ENCODE measurements at regions not wholly inside any gene's neighbourhood (a gene's known extent, or its start where the extent isn't known, plus 50 kb on each side); places are given as distances from the start of the nearest gene placed in this dataset.

GRCh38 chr19:29021232-29021916 lies 191.6 kb downstream of the UQCRFS1 start:
- Histone ChIP-seq H3K36me3 (ENCODE audit: insufficient read depth) (no peaks in the 10 kb centered on the region), H3K27ac (ENCODE audit: low read depth) (no peak overlapping the region), H3K4me3 (ENCODE audit: low read depth, low read length) (no peak overlapping the region), H3K4me1 (ENCODE audit: insufficient read depth) (no peaks in the 10 kb centered on the region)
- DNase-seq (ENCODE audit: extremely low spot score), result no peak
- 82% methylated on average over 16 of the region's 16 CpGs for WGBS

DNA sequence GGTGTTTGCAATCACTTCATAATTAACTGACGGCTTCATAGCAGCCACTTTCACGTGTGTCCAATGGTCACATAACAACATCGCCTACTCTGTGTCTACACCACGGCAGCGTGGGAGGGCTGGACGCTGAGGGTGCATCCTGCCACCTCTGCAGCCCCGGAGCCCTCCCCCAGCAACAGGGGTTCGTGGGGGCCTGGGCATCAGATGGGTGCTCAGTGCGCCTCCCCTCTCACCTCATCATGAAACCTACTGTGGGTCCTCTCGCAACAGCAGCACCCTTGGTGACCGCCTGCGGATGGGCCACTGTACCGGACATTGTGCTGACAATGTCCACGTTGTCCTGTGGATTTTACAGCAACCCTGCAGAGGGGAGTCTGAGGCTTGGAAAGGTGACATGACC lies 193.5 kb downstream of the UQCRFS1 start:
- no peak for DNase-seq (ENCODE audit: extremely low spot score)
- H3K4me3 ChIP-seq (ENCODE audit: low read depth, low read length), result no peak overlapping the region
- no peaks in the 10 kb centered on the region for H3K4me1 ChIP-seq (ENCODE audit: insufficient read depth)
- H3K36me3 ChIP-seq (ENCODE audit: insufficient read depth), result no peaks in the 10 kb centered on the region
- no peak overlapping the region for H3K27ac ChIP-seq (ENCODE audit: low read depth)
- 84% methylated on average over 14 of the region's 14 CpGs for WGBS

GRCh38 chr19:29018542-29018941 lies 194.4 kb downstream of the UQCRFS1 start:
- Histone ChIP-seq H3K27ac (ENCODE audit: low read depth) (no peak overlapping the region), H3K4me1 (ENCODE audit: insufficient read depth) (no peaks in the 10 kb centered on the region), H3K36me3 (ENCODE audit: insufficient read depth) (no peaks in the 10 kb centered on the region), H3K4me3 (ENCODE audit: low read depth, low read length) (no peak overlapping the region)
- 69% methylated on average over 3 of the region's 3 CpGs for WGBS
- DNase-seq (ENCODE audit: extremely low spot score), result no peak

DNA sequence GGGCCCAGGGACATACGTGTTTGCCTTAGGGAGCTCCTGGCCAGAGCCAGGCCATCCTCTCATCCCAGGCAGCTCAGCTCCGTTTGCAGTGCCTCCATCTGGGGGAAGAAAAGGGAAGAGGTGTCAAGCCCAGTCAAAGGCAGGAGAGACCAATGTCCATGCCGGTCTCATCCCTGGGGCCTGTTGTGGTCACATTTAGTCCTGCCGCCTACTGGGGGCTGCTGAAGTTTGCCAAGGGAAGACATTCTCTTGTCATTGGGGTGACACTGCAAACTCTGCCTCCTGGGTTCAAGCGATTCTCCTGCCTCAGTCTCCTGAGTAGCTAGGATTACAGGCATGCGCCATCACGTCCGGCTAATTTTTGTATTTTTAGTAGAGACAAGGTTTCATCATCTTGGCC lies 195.2 kb downstream of the UQCRFS1 start:
- 82% methylated on average over 8 of the region's 8 CpGs for WGBS
- H3K27ac ChIP-seq (ENCODE audit: low read depth), result no peak overlapping the region
- H3K36me3 ChIP-seq (ENCODE audit: insufficient read depth), result no peaks in the 10 kb centered on the region
- no peak overlapping the region for H3K4me3 ChIP-seq (ENCODE audit: low read depth, low read length)
- no peaks in the 10 kb centered on the region for H3K4me1 ChIP-seq (ENCODE audit: insufficient read depth)
- DNase-seq (ENCODE audit: extremely low spot score), result no peak

GRCh38 chr19:29016926-29017760 lies 195.8 kb downstream of the UQCRFS1 start:
- Histone ChIP-seq H3K27ac (ENCODE audit: low read depth) (no peak overlapping the region), H3K36me3 (ENCODE audit: insufficient read depth) (no peaks in the 10 kb centered on the region), H3K4me1 (ENCODE audit: insufficient read depth) (no peaks in the 10 kb centered on the region), H3K4me3 (ENCODE audit: low read depth, low read length) (no peak overlapping the region)
- no peak for DNase-seq (ENCODE audit: extremely low spot score)
- 56% methylated on average over 11 of the region's 11 CpGs for WGBS

GRCh38 chr19:29016353-29016752 lies 196.6 kb downstream of the UQCRFS1 start:
- DNase-seq (ENCODE audit: extremely low spot score), result no peak
- 85% methylated on average over 2 of the region's 2 CpGs for WGBS

DNA sequence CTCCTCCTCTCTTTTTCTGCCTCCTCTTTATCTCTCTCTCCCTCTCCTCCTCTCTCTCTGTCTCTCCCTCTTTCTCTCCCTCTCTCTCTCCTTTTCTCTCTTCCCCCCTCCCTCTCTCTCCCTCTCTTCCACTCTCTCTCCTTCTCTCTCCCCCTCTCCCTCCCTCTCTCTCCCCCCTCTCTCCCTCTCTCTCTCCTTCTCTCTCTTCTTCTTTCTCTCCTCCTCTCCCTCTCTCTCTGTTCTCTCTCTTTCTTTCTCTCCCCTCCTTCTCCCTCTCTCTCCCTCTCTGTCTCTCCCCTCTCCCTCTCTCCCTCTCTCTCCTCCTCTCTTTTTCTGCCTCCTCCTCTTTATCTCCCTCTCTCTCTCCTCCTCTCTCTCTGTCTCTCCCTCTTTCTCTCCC lies 197.4 kb downstream of the UQCRFS1 start:
- no peak overlapping the region for H3K4me3 ChIP-seq (ENCODE audit: low read depth, low read length)
- no peaks in the 10 kb centered on the region for H3K36me3 ChIP-seq (ENCODE audit: insufficient read depth)
- no peaks in the 10 kb centered on the region for H3K4me1 ChIP-seq (ENCODE audit: insufficient read depth)
- no peak overlapping the region for H3K27ac ChIP-seq (ENCODE audit: low read depth)
- DNase-seq (ENCODE audit: extremely low spot score), result no peak

More at GRCh38 chr19:29016353-29016752, 196.6 kb downstream of the UQCRFS1 start:
- no peak overlapping the region for H3K27ac ChIP-seq (ENCODE audit: low read depth)
- H3K36me3 ChIP-seq (ENCODE audit: insufficient read depth), result no peaks in the 10 kb centered on the region
- H3K4me1 ChIP-seq (ENCODE audit: insufficient read depth), result no peaks in the 10 kb centered on the region
- H3K4me3 ChIP-seq (ENCODE audit: low read depth, low read length), result no peak overlapping the region

- Histone ChIP-seq H3K27ac (ENCODE audit: low read depth) (no peak overlapping the region), H3K4me3 (ENCODE audit: low read depth, low read length) (no peak overlapping the region), H3K36me3 (ENCODE audit: insufficient read depth) (no peaks in the 10 kb centered on the region), H3K4me1 (ENCODE audit: insufficient read depth) (no peaks in the 10 kb centered on the region)
- DNase-seq (ENCODE audit: extremely low spot score), result no peak
- 71% methylated on average over 14 of the region's 14 CpGs for WGBS
These were observed 198.0 kb downstream of the UQCRFS1 start for GRCh38 chr19:29014857-29015436.

DNA sequence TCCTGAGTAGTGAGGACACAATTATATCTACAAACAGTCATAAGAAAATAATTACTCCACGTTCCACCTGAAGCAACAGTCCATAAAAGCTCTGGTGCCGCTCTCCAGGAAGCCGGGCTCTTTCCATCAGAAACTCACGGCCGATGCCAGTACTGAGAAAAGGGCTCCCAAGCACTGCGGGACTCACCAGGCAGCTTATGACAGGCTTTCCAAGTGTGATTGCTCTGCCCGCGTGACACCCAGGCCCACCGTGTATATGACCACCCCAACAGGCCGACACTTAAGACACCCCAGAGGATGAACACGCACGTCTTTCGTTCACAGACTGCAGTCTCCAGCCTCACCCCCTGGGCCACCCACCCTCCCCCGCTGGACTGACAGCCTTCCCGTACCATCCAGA lies 199.0 kb downstream of the UQCRFS1 start:
- no peak for DNase-seq (ENCODE audit: extremely low spot score)
- H3K36me3 ChIP-seq (ENCODE audit: insufficient read depth), result no peaks in the 10 kb centered on the region
- WGBS, result 74% methylated on average over 15 of the region's 15 CpGs
- no peaks in the 10 kb centered on the region for H3K4me1 ChIP-seq (ENCODE audit: insufficient read depth)
- H3K4me3 ChIP-seq (ENCODE audit: low read depth, low read length), result no peak overlapping the region
- no peak overlapping the region for H3K27ac ChIP-seq (ENCODE audit: low read depth)

- WGBS, result 60% methylated on average over 10 of the region's 10 CpGs
These were observed 199.6 kb downstream of the UQCRFS1 start for GRCh38 chr19:29013325-29013724.

DNA sequence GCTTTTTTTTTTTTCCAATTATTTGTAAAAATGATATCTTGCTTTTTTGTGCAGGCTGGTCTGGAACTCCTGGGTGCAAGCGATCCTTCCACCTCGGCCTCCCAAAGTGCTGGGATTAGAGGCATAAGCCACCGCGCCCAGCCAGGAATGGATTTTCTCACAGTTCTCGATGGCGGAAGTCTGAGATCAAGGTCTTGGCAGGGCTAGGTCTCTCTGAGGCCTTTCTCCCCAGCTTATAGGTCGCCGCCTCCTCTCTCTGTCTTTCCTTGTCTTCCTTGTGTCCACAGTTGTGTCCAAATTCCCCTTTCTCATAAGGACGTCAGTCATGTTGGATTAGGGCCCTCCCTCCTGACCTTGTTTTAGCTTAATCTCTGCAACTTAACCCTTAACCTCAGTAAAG lies 200.5 kb downstream of the UQCRFS1 start:
- Histone ChIP-seq H3K27ac (ENCODE audit: low read depth) (no peak overlapping the region), H3K36me3 (ENCODE audit: insufficient read depth) (no peaks in the 10 kb centered on the region), H3K4me3 (ENCODE audit: low read depth, low read length) (no peak overlapping the region), H3K4me1 (ENCODE audit: insufficient read depth) (no peaks in the 10 kb centered on the region)
- 67% methylated on average over 9 of the region's 9 CpGs for WGBS
- no peak for DNase-seq (ENCODE audit: extremely low spot score)

More at GRCh38 chr19:29013325-29013724, 199.6 kb downstream of the UQCRFS1 start:
- no peak for DNase-seq (ENCODE audit: extremely low spot score)
- Histone ChIP-seq H3K27ac (ENCODE audit: low read depth) (no peak overlapping the region), H3K36me3 (ENCODE audit: insufficient read depth) (no peaks in the 10 kb centered on the region), H3K4me3 (ENCODE audit: low read depth, low read length) (no peak overlapping the region), H3K4me1 (ENCODE audit: insufficient read depth) (no peaks in the 10 kb centered on the region)

DNA sequence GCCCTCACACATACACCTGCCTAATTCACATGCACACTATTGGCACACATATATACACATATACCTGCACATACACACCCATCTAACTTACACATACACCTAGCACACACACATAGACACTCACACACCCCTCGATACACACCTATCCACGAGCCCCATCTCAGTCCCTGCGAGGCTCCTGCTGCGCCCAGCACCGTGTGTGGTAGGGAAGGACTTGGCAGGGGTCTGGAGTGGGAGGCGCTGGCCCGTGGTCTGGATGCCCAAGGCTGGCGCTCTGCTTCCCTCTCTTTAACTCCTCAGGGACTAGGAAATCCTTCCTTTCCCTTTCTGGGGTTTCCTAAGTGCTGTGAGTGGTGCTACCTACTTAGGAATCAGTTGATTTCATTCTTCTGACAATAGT lies 202.7 kb downstream of the UQCRFS1 start:
- H3K4me3 ChIP-seq (ENCODE audit: low read depth, low read length), result no peak overlapping the region
- WGBS, result 74% methylated on average over 8 of the region's 8 CpGs
- DNase-seq (ENCODE audit: extremely low spot score), result no peak
- H3K36me3 ChIP-seq (ENCODE audit: insufficient read depth), result no peaks in the 10 kb centered on the region
- no peak overlapping the region for H3K27ac ChIP-seq (ENCODE audit: low read depth)
- H3K4me1 ChIP-seq (ENCODE audit: insufficient read depth), result no peaks in the 10 kb centered on the region

DNA sequence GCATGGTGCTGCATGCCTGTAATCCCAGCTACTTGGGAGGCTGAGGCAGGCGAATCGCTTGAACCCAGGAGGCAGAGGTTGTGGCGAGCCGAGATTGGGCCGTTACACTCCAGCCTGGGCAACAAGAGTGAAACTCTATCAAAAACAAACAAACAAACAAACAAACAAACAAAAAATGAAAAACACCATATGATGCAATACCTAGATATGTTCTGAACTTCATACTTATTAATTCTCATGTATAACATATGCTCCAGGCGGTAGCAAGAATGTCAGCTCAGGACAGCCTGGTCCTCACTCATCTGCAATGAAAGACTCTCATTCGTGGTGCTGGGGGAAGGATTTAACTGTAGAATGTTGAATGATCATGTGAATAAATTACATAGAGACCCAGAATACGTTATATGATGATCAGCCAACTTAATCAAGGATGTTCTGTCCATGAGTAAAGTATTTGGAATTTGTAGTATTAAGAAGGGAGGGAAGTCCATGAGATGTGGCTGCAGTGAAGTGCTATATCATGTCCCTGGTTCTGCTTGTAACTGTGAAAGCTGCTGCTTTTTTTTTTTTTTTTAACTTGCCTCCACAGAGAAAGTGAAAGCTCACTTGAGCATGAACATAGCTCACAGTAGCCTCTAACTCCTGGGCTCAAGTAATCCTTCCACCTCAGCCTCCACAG lies 206.8 kb downstream of the UQCRFS1 start:
- no peaks in the 10 kb centered on the region for H3K36me3 ChIP-seq (ENCODE audit: insufficient read depth)
- H3K27ac ChIP-seq (ENCODE audit: low read depth), result no peak overlapping the region

More for the DNA sequence above, 206.8 kb downstream of the UQCRFS1 start:
- no peak for DNase-seq (ENCODE audit: extremely low spot score)
- Histone ChIP-seq H3K4me1 (ENCODE audit: insufficient read depth) (no peaks in the 10 kb centered on the region), H3K4me3 (ENCODE audit: low read depth, low read length) (no peak overlapping the region)
- WGBS, result 84% methylated on average over 8 of the region's 8 CpGs
